Spleen (tissue), 7 donors: ENCODE measurements at regions not wholly inside any gene's neighbourhood (a gene's known extent, or its start where the extent isn't known, plus 50 kb on each side); places are given as distances from the start of the nearest gene placed in this dataset.

Experiments used
- POLR2AphosphoS5 ChIP-seq, 3 donors: sonication (generic); formaldehyde crosslinking; IDR thresholded peaks; one replicate each; pipeline ENCODE4 v1.5.1; 2017; ENCODE audit warnings: antibody characterized with exemption in 3 of 3
- TF ChIP-seq, protein P1 (sequence below), 11 experiments: fragments of 200-600 bp in 7 of 11; fragments of 450-650 bp in 4 of 11; sonication (generic) in 4 of 11; IDR thresholded peaks in 8 of 11; conservative IDR thresholded peaks in 3 of 11; 1 replicate in 7 of 11; 2 replicates in 4 of 11; pipeline versions ENCODE4 v1.4.0 to v1.8.0; 2016 to 2021; ENCODE audit warnings: antibody characterized with exemption in 11 of 11, inconsistent platforms in 4 of 11, mild to moderate bottlenecking in 1 of 11
- donor health status: DM: no; HTN: no; CAD: no; lungs with moderate emphysema.
- donor health status: DM: no; HTN: no; CAD: no.
- donor health status: DM: no; HTN: no; CAD: no.

DNA sequence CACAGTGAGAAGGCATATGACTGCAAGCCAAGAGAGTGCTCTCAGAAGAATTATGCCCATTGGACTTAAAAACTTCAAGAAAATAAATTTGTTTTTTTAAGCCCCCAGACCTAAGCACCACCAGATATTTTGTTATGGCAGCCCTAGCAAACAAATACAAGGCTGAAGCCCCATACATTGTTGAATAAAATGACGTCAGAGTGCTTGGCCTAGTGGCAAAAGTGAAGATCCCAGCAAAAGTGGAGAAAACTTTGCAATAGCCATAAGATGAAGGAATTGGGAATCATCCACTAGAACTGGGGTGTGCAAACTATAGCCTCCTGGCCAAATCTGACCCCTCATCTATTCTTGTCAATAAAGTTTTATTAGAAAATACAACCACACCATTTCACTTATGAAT, 517.5 kb downstream of the IRS1 start:
- TF ChIP-seq, protein P1, sequence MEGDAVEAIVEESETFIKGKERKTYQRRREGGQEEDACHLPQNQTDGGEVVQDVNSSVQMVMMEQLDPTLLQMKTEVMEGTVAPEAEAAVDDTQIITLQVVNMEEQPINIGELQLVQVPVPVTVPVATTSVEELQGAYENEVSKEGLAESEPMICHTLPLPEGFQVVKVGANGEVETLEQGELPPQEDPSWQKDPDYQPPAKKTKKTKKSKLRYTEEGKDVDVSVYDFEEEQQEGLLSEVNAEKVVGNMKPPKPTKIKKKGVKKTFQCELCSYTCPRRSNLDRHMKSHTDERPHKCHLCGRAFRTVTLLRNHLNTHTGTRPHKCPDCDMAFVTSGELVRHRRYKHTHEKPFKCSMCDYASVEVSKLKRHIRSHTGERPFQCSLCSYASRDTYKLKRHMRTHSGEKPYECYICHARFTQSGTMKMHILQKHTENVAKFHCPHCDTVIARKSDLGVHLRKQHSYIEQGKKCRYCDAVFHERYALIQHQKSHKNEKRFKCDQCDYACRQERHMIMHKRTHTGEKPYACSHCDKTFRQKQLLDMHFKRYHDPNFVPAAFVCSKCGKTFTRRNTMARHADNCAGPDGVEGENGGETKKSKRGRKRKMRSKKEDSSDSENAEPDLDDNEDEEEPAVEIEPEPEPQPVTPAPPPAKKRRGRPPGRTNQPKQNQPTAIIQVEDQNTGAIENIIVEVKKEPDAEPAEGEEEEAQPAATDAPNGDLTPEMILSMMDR (IDR thresholded peaks at IDR 0.05 in 8 of 11, conservative IDR thresholded peaks at IDR 0.05 in 3 of 11): no peak
- TF ChIP-seq POLR2AphosphoS5 (IDR thresholded peaks at IDR 0.05): no peak
